Peyer's patch (tissue), 4 donors: ENCODE measurements at regions not wholly inside any gene's neighbourhood (a gene's known extent, or its start where the extent isn't known, plus 50 kb on each side); places are given as distances from the start of the nearest gene placed in this dataset.

Experiments
- DNase-seq, 3 donors: peaks; one replicate each; pipeline ENCODE4 v3.0.0-alpha.2; 2017 to 2019
- H3K27ac ChIP-seq, 4 donors: fragments of 200-600 bp; sonication (generic); one replicate each; pipeline ENCODE4 v1.5.1; 2016 to 2019
- H3K27me3 ChIP-seq, 2 donors: fragments of 200-600 bp; sonication (generic); one replicate each; pipeline ENCODE4 v1.5.1; 2019
- H3K36me3 ChIP-seq, 3 donors: fragments of 200-600 bp; sonication (generic); one replicate each; pipeline ENCODE4 v1.5.1; 2016 to 2019
- H3K4me1 ChIP-seq, 4 donors: fragments of 200-600 bp; sonication (generic); one replicate each; pipeline ENCODE4 v1.5.1; 2016 to 2019
- H3K4me3 ChIP-seq, 4 donors: fragments of 200-600 bp; sonication (generic); 1 replicate in 3 of 4; 2 replicates in 1 of 4; pipeline ENCODE4 v1.5.1; 2016 to 2019; ENCODE audit warnings: mild to moderate bottlenecking in 1 of 4
- H3K9me3 ChIP-seq, 4 donors: fragments of 200-600 bp; sonication (generic); one replicate each; pipeline ENCODE4 v1.5.1; 2016 to 2019; ENCODE audit warnings: mild to moderate bottlenecking in 1 of 4
- POLR2A ChIP-seq, 2 donors: fragments of 450-650 bp; IDR thresholded peaks; one replicate each; pipeline ENCODE4 v1.5.1; 2017; ENCODE audit warnings: antibody characterized with exemption in 2 of 2, mild to moderate bottlenecking in 2 of 2, moderate library complexity in 2 of 2
- TF ChIP-seq, protein P1 (sequence below), 6 experiments: fragments of 450-650 bp in 4 of 6; fragments of 200-600 bp in 2 of 6; sonication (generic) in 1 of 6; IDR thresholded peaks; one replicate each; pipeline ENCODE4 v1.5.1; 2017 to 2019; ENCODE audit warnings: antibody characterized with exemption in 6 of 6, mild to moderate bottlenecking in 3 of 6, moderate library complexity in 1 of 6

DNA sequence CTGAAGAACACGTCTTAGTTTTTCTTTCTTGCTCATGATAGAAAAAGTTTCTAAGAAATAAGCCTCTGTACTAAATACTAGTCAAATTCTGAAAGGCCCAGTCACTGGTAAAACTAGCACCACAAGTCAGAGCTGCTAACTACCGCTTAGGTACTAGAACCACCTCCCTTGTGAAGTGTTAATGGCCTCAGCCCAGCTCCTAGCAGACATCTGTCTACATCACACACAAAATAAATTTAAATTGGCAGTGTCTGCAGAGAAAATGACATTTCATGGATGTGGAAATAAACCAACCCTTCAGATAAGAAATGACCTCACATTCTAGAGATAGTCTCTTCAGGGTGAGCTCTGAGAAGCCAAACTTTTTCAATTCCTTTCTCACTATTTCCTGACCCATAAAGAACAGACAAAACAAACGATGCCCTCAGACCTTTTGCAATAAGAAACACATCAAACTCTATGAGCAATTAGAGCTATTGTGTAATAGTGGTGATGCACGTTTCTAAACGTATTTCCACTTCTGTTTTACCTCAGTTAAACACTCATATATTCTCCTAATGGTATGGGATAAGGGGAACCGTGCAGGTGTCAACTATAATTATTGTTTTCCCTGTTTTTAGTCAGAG, 70.3 kb upstream of the DSG1 start:
- H3K27ac ChIP-seq, result no peak overlapping the region
- no peaks in the 10 kb centered on the region for H3K9me3 ChIP-seq
- no peaks in the 10 kb centered on the region for H3K36me3 ChIP-seq
- TF ChIP-seq, protein P1, sequence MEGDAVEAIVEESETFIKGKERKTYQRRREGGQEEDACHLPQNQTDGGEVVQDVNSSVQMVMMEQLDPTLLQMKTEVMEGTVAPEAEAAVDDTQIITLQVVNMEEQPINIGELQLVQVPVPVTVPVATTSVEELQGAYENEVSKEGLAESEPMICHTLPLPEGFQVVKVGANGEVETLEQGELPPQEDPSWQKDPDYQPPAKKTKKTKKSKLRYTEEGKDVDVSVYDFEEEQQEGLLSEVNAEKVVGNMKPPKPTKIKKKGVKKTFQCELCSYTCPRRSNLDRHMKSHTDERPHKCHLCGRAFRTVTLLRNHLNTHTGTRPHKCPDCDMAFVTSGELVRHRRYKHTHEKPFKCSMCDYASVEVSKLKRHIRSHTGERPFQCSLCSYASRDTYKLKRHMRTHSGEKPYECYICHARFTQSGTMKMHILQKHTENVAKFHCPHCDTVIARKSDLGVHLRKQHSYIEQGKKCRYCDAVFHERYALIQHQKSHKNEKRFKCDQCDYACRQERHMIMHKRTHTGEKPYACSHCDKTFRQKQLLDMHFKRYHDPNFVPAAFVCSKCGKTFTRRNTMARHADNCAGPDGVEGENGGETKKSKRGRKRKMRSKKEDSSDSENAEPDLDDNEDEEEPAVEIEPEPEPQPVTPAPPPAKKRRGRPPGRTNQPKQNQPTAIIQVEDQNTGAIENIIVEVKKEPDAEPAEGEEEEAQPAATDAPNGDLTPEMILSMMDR (IDR thresholded peaks at IDR 0.05), result no peak
- TF ChIP-seq POLR2A (IDR thresholded peaks at IDR 0.05), result no peak
- H3K4me3 ChIP-seq, result no peak overlapping the region
- H3K4me1 ChIP-seq, result peaks cover 0 to 28% (median 2%) of the 10 kb centered on the region in 4 donors
- DNase-seq, result no peak
- H3K27me3 ChIP-seq, result no peaks in the 10 kb centered on the region

DNA sequence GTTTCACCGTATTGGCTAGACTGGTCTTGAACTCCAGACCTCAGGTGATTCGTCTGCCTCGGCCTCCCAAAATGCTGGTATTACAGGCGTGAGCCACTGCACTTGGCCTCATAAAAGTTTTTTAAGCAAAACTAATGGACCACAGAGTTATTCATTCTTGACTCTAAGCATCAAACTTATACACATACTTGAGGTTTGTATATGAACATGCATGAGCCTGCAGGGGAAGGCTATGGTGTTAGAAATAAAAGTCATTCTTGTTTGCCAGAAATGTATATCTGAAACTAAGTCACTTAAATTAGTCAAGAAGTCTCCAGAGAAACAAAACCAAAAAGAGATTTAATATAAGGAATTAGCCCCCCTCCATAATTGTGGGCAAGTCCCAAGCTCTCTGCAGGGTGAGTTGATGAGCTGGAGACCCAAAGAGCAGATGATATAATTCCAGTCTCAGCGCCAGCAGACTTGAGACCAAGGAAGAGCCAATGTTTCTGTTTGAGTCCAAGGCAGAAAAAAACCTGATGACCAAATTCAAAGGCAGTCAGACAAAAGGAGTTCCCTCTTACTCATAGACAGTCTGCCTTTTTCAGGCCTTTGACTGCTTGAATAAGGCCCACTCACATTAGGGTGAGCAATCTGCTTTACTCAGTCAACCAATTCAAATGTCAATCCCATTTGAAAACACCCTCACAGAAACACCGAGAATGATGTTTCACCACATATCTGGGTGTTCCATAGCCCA, 69.0 kb upstream of the DSG1 start:
- Histone ChIP-seq H3K4me1 (peaks cover 0 to 15% (median 0%) of the 10 kb centered on the region in 4 donors), H3K36me3 (no peaks in the 10 kb centered on the region), H3K4me3 (no peak overlapping the region), H3K27ac (no peak overlapping the region), H3K27me3 (no peaks in the 10 kb centered on the region), H3K9me3 (no peaks in the 10 kb centered on the region)
- TF ChIP-seq, protein P1 (IDR thresholded peaks at IDR 0.05), result no peak
- no peak for TF ChIP-seq POLR2A (IDR thresholded peaks at IDR 0.05)
- no peak for DNase-seq

DNA sequence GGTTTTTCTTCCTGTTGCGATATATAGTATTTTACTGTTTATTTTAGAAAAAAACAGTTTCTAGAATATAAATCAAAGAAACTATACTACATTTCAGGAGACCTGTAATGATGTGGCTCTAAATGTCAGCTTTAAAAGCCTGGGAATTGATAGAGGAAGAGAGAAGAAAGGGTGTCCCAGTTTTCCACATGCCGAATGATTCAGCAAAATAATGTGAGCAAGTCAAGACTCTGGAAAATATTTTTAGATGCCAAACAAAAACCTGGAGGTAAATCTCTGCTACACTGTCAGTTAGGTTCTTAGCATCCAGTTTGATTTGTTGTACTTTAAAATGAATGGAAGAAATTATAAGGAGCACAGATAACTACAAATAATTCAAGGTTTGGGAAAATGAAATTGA, 67.1 kb upstream of the DSG1 start:
- TF ChIP-seq POLR2A (IDR thresholded peaks at IDR 0.05), result no peak
- TF ChIP-seq, protein P1 (IDR thresholded peaks at IDR 0.05), result no peak
- H3K4me1 ChIP-seq, result no peaks in the 10 kb centered on the region

GRCh38 chr18:31252522-31252921, 65.4 kb upstream of the DSG1 start:
- Histone ChIP-seq H3K4me3 (no peak overlapping the region), H3K36me3 (no peaks in the 10 kb centered on the region), H3K27me3 (no peaks in the 10 kb centered on the region), H3K27ac (no peak overlapping the region), H3K4me1 (no peaks in the 10 kb centered on the region), H3K9me3 (no peaks in the 10 kb centered on the region)
- TF ChIP-seq, protein P1 (IDR thresholded peaks at IDR 0.05), result no peak
- TF ChIP-seq POLR2A (IDR thresholded peaks at IDR 0.05), result no peak
- DNase-seq, result no peak

More for the DNA sequence above, 67.1 kb upstream of the DSG1 start:
- no peaks in the 10 kb centered on the region for H3K27me3 ChIP-seq
- no peaks in the 10 kb centered on the region for H3K36me3 ChIP-seq
- no peak overlapping the region for H3K27ac ChIP-seq
- H3K4me3 ChIP-seq, result no peak overlapping the region
- H3K9me3 ChIP-seq, result no peaks in the 10 kb centered on the region
- DNase-seq, result no peak

- no peaks in the 10 kb centered on the region for H3K4me1 ChIP-seq
- no peak overlapping the region for H3K4me3 ChIP-seq
- H3K9me3 ChIP-seq, result no peaks in the 10 kb centered on the region
- no peak overlapping the region for H3K27ac ChIP-seq
- H3K36me3 ChIP-seq, result no peaks in the 10 kb centered on the region
- TF ChIP-seq, protein P1 (IDR thresholded peaks at IDR 0.05), result no peak
- no peak for TF ChIP-seq POLR2A (IDR thresholded peaks at IDR 0.05)
- no peak for DNase-seq
- no peaks in the 10 kb centered on the region for H3K27me3 ChIP-seq
Observed at GRCh38 chr18:31255953-31256352, 62.0 kb upstream of the DSG1 start.
